Uterus (tissue), 3 donors: ENCODE measurements at regions not wholly inside any gene's neighbourhood (a gene's known extent, or its start where the extent isn't known, plus 50 kb on each side); places are given as distances from the start of the nearest gene placed in this dataset.

Experiments
- DNase-seq, 2 donors: peaks; one replicate each; pipeline ENCODE4 v3.0.0-alpha.2; 2019 to 2020
- H3K27ac ChIP-seq, 2 donors: fragments of 200-600 bp; sonication (generic); 1 replicate in 1 of 2; 2 replicates in 1 of 2; pipeline ENCODE4 v1.5.1; 2016 to 2018
- H3K27me3 ChIP-seq, 2 donors: fragments of 200-600 bp; sonication (generic); one replicate each; pipeline ENCODE4 v1.5.1; 2018 to 2019; ENCODE audit warnings: control low read depth in 1 of 2
- H3K36me3 ChIP-seq, 2 donors: fragments of 200-600 bp; sonication (generic); one replicate each; pipeline ENCODE4 v1.5.1; 2019; ENCODE audit warnings: control low read depth in 1 of 2
- H3K4me1 ChIP-seq, 2 donors: fragments of 200-600 bp; sonication (generic); one replicate each; pipeline ENCODE4 v1.5.1; 2018 to 2019; ENCODE audit warnings: control low read depth in 1 of 2
- H3K4me3 ChIP-seq, 2 donors: fragments of 200-600 bp; sonication (generic); 1 replicate in 1 of 2; 2 replicates in 1 of 2; pipeline ENCODE4 v1.5.1; 2018 to 2019; ENCODE audit warnings: mild to moderate bottlenecking in 1 of 2
- H3K9me3 ChIP-seq, 2 donors: fragments of 200-600 bp; sonication (generic); one replicate each; pipeline ENCODE4 v1.5.1; 2019; ENCODE audit warnings: control low read depth in 1 of 2
- POLR2A ChIP-seq, 2 donors: fragments of 450-650 bp; IDR thresholded peaks; one replicate each; pipeline ENCODE4 v1.6.1; 2016; ENCODE audit warnings: antibody characterized with exemption in 2 of 2, mild to moderate bottlenecking in 1 of 2, moderate library complexity in 1 of 2
- intact Hi-C: fragments of 100-400 bp; cut with DNase I; formaldehyde crosslinking; loops from one replicate; pipeline ENCODE4 v1.15.1; 2023; ENCODE audit warnings: low total_unique reads
- TF ChIP-seq, protein P1 (sequence below), 4 experiments: fragments of 200-600 bp in 2 of 4; fragments of 450-650 bp in 2 of 4; sonication (generic) in 2 of 4; IDR thresholded peaks; one replicate each; pipeline ENCODE4 v1.5.1; 2016 to 2019; ENCODE audit warnings: antibody characterized with exemption in 4 of 4, mild to moderate bottlenecking in 2 of 4, moderate library complexity in 1 of 4
- donor health status: DM: yes; HTN: yes; CAD: no.

DNA sequence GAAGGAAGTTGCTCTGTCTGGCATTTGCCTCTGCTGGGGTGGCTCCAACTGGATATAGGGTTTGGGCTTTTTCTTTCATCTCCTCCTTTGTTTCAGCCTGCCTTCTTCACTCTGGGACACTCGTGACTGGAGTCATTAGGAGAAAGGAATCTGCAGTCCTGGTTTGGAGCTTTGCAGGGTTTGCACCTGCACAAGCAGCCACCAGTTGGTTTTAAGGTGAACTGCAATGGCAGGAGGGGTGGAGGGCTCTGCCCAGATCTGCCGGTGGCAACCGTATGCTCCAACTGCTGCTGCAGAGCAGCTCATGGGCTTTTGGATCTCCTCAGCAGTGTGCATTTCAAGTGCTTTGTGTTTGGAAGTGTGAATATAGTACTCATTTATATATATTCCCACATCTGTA, 131.3 kb upstream of the MGAT5 start:
- intact Hi-C loops, result no loop called here
- no peak for DNase-seq
- Histone ChIP-seq H3K36me3 (no peaks in the 10 kb centered on the region), H3K9me3 (no peaks in the 10 kb centered on the region), H3K27me3 (no peaks in the 10 kb centered on the region), H3K4me1 (no peaks in the 10 kb centered on the region), H3K27ac (no peak overlapping the region), H3K4me3 (no peak overlapping the region)
- no peak for TF ChIP-seq POLR2A (IDR thresholded peaks at IDR 0.05)

GRCh38 chr2:134123332-134123731, 130.5 kb upstream of the MGAT5 start:
- no peak for DNase-seq
- no peaks in the 10 kb centered on the region for H3K9me3 ChIP-seq
- TF ChIP-seq, protein P1, sequence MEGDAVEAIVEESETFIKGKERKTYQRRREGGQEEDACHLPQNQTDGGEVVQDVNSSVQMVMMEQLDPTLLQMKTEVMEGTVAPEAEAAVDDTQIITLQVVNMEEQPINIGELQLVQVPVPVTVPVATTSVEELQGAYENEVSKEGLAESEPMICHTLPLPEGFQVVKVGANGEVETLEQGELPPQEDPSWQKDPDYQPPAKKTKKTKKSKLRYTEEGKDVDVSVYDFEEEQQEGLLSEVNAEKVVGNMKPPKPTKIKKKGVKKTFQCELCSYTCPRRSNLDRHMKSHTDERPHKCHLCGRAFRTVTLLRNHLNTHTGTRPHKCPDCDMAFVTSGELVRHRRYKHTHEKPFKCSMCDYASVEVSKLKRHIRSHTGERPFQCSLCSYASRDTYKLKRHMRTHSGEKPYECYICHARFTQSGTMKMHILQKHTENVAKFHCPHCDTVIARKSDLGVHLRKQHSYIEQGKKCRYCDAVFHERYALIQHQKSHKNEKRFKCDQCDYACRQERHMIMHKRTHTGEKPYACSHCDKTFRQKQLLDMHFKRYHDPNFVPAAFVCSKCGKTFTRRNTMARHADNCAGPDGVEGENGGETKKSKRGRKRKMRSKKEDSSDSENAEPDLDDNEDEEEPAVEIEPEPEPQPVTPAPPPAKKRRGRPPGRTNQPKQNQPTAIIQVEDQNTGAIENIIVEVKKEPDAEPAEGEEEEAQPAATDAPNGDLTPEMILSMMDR (IDR thresholded peaks at IDR 0.05), result no peak
- TF ChIP-seq POLR2A (IDR thresholded peaks at IDR 0.05), result no peak
- no peaks in the 10 kb centered on the region for H3K36me3 ChIP-seq
- intact Hi-C loops, result no loop called here
- no peaks in the 10 kb centered on the region for H3K4me1 ChIP-seq
- H3K27me3 ChIP-seq, result no peaks in the 10 kb centered on the region
- no peak overlapping the region for H3K27ac ChIP-seq
- no peak overlapping the region for H3K4me3 ChIP-seq

- Histone ChIP-seq H3K36me3 (no peaks in the 10 kb centered on the region), H3K4me1 (no peaks in the 10 kb centered on the region), H3K4me3 (no peak overlapping the region), H3K9me3 (no peaks in the 10 kb centered on the region), H3K27me3 (no peaks in the 10 kb centered on the region), H3K27ac (no peak overlapping the region)
- DNase-seq, result no peak
- intact Hi-C loops, result no loop called here
- TF ChIP-seq POLR2A (IDR thresholded peaks at IDR 0.05), result no peak
- TF ChIP-seq, protein P1 (IDR thresholded peaks at IDR 0.05), result no peak
Observed at GRCh38 chr2:134124047-134124753, 129.7 kb upstream of the MGAT5 start.

- intact Hi-C loops, result no loop called here
- Histone ChIP-seq H3K36me3 (no peaks in the 10 kb centered on the region), H3K9me3 (no peaks in the 10 kb centered on the region), H3K4me1 (no peaks in the 10 kb centered on the region), H3K4me3 (no peak overlapping the region), H3K27me3 (no peaks in the 10 kb centered on the region), H3K27ac (no peak overlapping the region)
- no peak for DNase-seq
- TF ChIP-seq POLR2A (IDR thresholded peaks at IDR 0.05), result no peak
- TF ChIP-seq, protein P1 (IDR thresholded peaks at IDR 0.05), result no peak
Observed at GRCh38 chr2:134127496-134127895, 126.4 kb upstream of the MGAT5 start.

DNA sequence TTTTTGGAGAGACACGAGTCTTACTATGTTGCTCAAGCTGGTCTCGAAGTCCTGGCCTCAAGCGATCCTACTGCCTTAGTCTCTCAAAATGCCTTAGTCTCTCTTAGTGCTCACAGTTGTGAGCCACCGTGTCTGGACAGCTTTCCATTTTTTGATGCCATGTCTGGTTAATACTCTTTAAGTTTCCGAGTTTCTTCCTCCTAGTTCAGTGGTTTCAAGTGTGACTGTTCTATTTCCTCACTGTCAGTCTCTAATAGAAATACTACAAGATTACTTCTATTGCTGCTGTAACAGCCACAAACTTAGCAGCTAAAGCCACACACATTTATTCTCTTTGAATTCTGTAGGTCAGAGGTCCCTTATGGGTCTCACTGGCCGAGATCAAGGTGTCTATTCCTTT, 125.1 kb upstream of the MGAT5 start:
- DNase-seq, result no peak
- TF ChIP-seq, protein P1 (IDR thresholded peaks at IDR 0.05), result no peak
- TF ChIP-seq POLR2A (IDR thresholded peaks at IDR 0.05), result no peak
- Histone ChIP-seq H3K27ac (no peak overlapping the region), H3K9me3 (no peaks in the 10 kb centered on the region), H3K4me1 (no peaks in the 10 kb centered on the region), H3K27me3 (no peaks in the 10 kb centered on the region), H3K36me3 (no peaks in the 10 kb centered on the region), H3K4me3 (no peak overlapping the region)
- intact Hi-C loops, result no loop called here
